Transverse colon (tissue), 4 donors: ENCODE measurements at regions not wholly inside any gene's neighbourhood (a gene's known extent, or its start where the extent isn't known, plus 50 kb on each side); places are given as distances from the start of the nearest gene placed in this dataset.

Experiments
- DNase-seq: peaks from one replicate; pipeline ENCODE4 v3.0.0-alpha.2; 2019
- H3K27ac ChIP-seq, 4 donors: fragments of 200-600 bp; sonication (generic); 2 replicates each; pipeline ENCODE4 v1.5.1; 2016 to 2018; ENCODE audit warnings: inconsistent platforms in 4 of 4
- H3K27me3 ChIP-seq: fragments of 200-600 bp; sonication (generic); 2 replicates; pipeline ENCODE4 v1.5.1; 2017; ENCODE audit warnings: inconsistent platforms
- H3K36me3 ChIP-seq, 4 donors: fragments of 200-600 bp; sonication (generic); 2 replicates each; pipeline ENCODE4 v1.5.1; 2017 to 2019; ENCODE audit warnings: inconsistent platforms in 4 of 4
- H3K4me1 ChIP-seq, 4 donors: fragments of 200-600 bp; sonication (generic); 2 replicates each; pipeline ENCODE4 v1.5.1; 2017 to 2020; ENCODE audit warnings: inconsistent platforms in 4 of 4
- H3K4me3 ChIP-seq, 4 donors: fragments of 200-600 bp; sonication (generic); 1 replicate in 1 of 4; 2 replicates in 3 of 4; pipeline versions ENCODE4 v1.5.1 to v1.6.1; 2017 to 2019; ENCODE audit warnings: inconsistent platforms in 4 of 4
- H3K9me3 ChIP-seq, 2 donors: fragments of 200-600 bp; sonication (generic); 2 replicates each; pipeline ENCODE4 v1.5.1; 2017 to 2019; ENCODE audit warnings: inconsistent platforms in 2 of 2
- CTCF ChIP-seq, 5 experiments: fragments of 200-600 bp in 3 of 5; fragments of 450-650 bp in 2 of 5; sonication (generic) in 3 of 5; IDR thresholded peaks; 1 replicate in 2 of 5; 2 replicates in 3 of 5; pipeline ENCODE4 v1.5.1; 2016 to 2017; ENCODE audit warnings: antibody characterized with exemption in 5 of 5, inconsistent platforms in 3 of 5, mild to moderate bottlenecking in 2 of 5, moderate library complexity in 1 of 5
- EP300 ChIP-seq: sonication (generic); formaldehyde crosslinking; IDR thresholded peaks from one replicate; pipeline ENCODE4 v1.6.1; 2017; ENCODE audit warnings: antibody characterized with exemption, low read depth
- POLR2A ChIP-seq: fragments of 450-650 bp; IDR thresholded peaks from one replicate; pipeline ENCODE4 v1.6.1; 2016; ENCODE audit warnings: antibody characterized with exemption, mild to moderate bottlenecking, moderate library complexity
- POLR2AphosphoS5 ChIP-seq, 3 donors: sonication (generic); formaldehyde crosslinking; IDR thresholded peaks; one replicate each; pipeline ENCODE4 v1.6.1; 2016; ENCODE audit warnings: antibody characterized with exemption in 3 of 3
- WGBS, 2 donors: methylation state at CpG; one replicate each; pipeline ENCODE4 v1.1.5; 2018; ENCODE audit warnings: low coverage in 1 of 2; 5-methylcytosine and 5-hydroxymethylcytosine counted together
- in situ Hi-C, 4 donors: fragments of 200-750 bp; cut with MboI; loops; one replicate each; pipeline versions ENCODE4 v1.15.0 to v1.15.1; 2017; ENCODE audit warnings: low sequenced_read_pairs in 3 of 4, low pct_ligation_motif_present in 1 of 4, low pct_unique_long_range_greater_than_20kb in 1 of 4
- intact Hi-C: fragments of 100-400 bp; cut with DNase I; formaldehyde crosslinking; loops from one replicate; pipeline ENCODE4 v1.15.1; 2023; ENCODE audit warnings: low total_unique reads

DNA sequence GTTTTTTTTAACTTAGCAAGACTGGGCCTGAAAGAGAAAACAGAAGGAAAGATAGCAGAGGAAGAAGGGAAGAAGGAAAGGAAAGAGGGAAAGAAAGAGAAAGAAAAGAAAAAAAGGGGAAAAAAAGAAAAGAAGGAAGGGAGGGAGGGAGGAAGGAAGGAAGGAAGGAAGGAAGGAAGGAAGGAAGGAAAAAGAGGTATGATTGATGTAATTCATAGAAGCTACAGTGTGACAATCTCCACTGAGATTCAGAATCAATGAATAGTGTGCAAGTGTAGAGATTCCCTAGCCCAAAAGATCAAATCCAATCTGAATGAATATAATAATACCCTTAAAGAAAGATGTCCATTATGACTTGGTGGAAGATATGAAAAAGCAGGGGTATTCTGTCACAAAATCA lies 126.9 kb upstream of the DNAJC10 start:
- H3K4me1 ChIP-seq = no peaks in the 10 kb centered on the region
- in situ Hi-C loops (no loop called here), intact Hi-C loops (no loop called here)
- DNase-seq = no peak
- TF ChIP-seq POLR2AphosphoS5 (IDR thresholded peaks at IDR 0.05) (no peak), EP300 (no peak), CTCF (IDR thresholded peaks at IDR 0.05) (no peak)
- no peaks in the 10 kb centered on the region for H3K36me3 ChIP-seq
- H3K27ac ChIP-seq = no peak overlapping the region
- H3K4me3 ChIP-seq = no peak overlapping the region
- no peaks in the 10 kb centered on the region for H3K27me3 ChIP-seq
- H3K9me3 ChIP-seq = no peaks in the 10 kb centered on the region

DNA sequence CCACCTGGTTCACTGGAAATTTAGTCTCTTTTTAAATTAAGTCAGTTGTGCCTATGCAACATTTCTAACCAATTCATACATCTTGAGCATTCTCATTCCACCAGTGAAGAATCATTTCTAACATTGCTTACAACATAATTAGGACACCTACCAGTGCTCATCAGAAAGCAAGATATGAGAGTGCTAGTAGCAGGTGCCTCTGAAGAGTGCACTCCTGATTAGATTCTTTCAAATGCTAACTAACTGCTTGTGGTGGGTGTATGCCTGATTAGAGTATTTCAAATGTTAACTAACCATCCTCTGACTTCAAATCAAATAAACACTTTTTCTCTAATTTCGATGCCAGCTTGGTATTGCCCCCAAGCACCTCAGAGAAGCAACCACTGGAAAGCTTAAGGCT lies 124.3 kb upstream of the DNAJC10 start:
- H3K27me3 ChIP-seq = no peaks in the 10 kb centered on the region
- intact Hi-C loops = no loop called here
- no peak for DNase-seq
- no peak for TF ChIP-seq POLR2AphosphoS5 (IDR thresholded peaks at IDR 0.05)
- TF ChIP-seq EP300 = no peak
- WGBS, 2 donors = 61 to 63% methylated on average over 1 of the region's 1 CpG
- in situ Hi-C loops = no loop called here
- no peaks in the 10 kb centered on the region for H3K9me3 ChIP-seq
- H3K36me3 ChIP-seq = no peaks in the 10 kb centered on the region
- H3K4me3 ChIP-seq = no peak overlapping the region
- no peak overlapping the region for H3K27ac ChIP-seq
- H3K4me1 ChIP-seq = no peaks in the 10 kb centered on the region

DNA sequence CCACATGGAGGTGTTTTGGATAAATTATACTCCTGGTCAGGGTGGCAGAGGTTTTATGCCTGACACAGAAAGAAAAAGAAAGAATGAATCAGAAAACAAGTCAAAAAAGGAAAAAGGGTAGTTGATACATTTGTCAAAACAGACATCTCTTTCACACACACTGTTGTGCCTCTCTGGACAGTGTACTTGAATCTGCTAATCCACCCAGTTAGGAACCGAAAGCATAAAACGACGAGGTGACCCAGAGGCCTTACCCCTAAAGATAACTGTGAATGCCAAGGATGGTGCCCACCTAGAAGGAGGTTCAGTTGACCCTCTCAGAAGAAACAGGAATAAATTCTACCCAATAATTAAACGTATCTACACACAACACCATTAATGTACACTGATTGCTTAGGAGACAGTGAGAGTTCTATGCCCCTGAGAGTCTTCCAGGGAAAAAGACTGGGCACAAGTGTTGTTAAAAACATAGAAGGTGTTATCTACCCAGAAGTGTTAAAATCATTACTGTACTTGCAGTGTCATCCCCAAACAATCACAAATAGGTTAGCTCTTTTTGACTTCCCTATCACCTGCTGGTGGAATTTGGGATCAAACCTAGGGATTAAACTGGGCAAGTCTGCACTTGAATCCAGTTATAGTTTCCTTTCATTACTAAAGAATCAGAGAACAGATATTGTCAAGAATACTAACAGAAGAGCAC lies 123.2 kb upstream of the DNAJC10 start:
- Histone ChIP-seq H3K4me3 (no peak overlapping the region), H3K9me3 (no peaks in the 10 kb centered on the region), H3K27ac (no peak overlapping the region), H3K27me3 (no peaks in the 10 kb centered on the region), H3K4me1 (no peaks in the 10 kb centered on the region), H3K36me3 (no peaks in the 10 kb centered on the region)
- 88 to 90% methylated on average over 4 of the region's 4 CpGs for WGBS, 2 donors
- intact Hi-C loops (no loop called here), in situ Hi-C loops (no loop called here)
- DNase-seq = no peak
- no peak for TF ChIP-seq EP300
- no peak for TF ChIP-seq POLR2AphosphoS5 (IDR thresholded peaks at IDR 0.05)
- TF ChIP-seq CTCF (IDR thresholded peaks at IDR 0.05) = no peak
- no peak for TF ChIP-seq POLR2A

- 56 to 59% methylated on average over 3 of the region's 3 CpGs for WGBS, 2 donors
- H3K27me3 ChIP-seq = no peaks in the 10 kb centered on the region
- in situ Hi-C loops (no loop called here), intact Hi-C loops (no loop called here)
- no peak for DNase-seq
- H3K4me1 ChIP-seq = no peaks in the 10 kb centered on the region
- H3K27ac ChIP-seq = no peak overlapping the region
- no peak overlapping the region for H3K4me3 ChIP-seq
- no peaks in the 10 kb centered on the region for H3K9me3 ChIP-seq
- TF ChIP-seq POLR2AphosphoS5 (IDR thresholded peaks at IDR 0.05) (no peak), EP300 (no peak), CTCF (IDR thresholded peaks at IDR 0.05) (no peak), POLR2A (no peak)
- H3K36me3 ChIP-seq = no peaks in the 10 kb centered on the region
Measured at GRCh38 chr2:182593394-182593975, 122.6 kb upstream of the DNAJC10 start.

GRCh38 chr2:182594286-182594685 lies 121.8 kb upstream of the DNAJC10 start:
- no peak for TF ChIP-seq POLR2AphosphoS5 (IDR thresholded peaks at IDR 0.05)
- TF ChIP-seq CTCF (IDR thresholded peaks at IDR 0.05) = no peak
- TF ChIP-seq EP300 = no peak
- Histone ChIP-seq H3K4me3 (no peak overlapping the region), H3K27ac (no peak overlapping the region), H3K9me3 (no peaks in the 10 kb centered on the region), H3K4me1 (no peaks in the 10 kb centered on the region), H3K27me3 (no peaks in the 10 kb centered on the region), H3K36me3 (no peaks in the 10 kb centered on the region)
- intact Hi-C loops (no loop called here), in situ Hi-C loops (no loop called here)
- WGBS, 2 donors = 88 to 100% methylated on average over 1 of the region's 1 CpG
- DNase-seq = no peak
